ENCODE measurements at regions not wholly inside any gene's neighbourhood (a gene's known extent, or its start where the extent isn't known, plus 50 kb on each side); places are given as distances from the start of the nearest gene placed in this dataset.

- Mint-ChIP-seq H3K4me3 (no peak overlapping the region), H3K9me3 (ENCODE audit: insufficient read depth) (peaks cover 3% of the 10 kb centered on the region), H3K4me1 (no peaks in the 10 kb centered on the region), H3K27me3 (peaks cover 3% of the 10 kb centered on the region), H3K27ac (no peak overlapping the region)
- 55% methylated on average over 4 of the region's 4 CpGs for WGBS (ENCODE audit: insufficient coverage)
- Histone ChIP-seq H2AFZ (ENCODE audit: insufficient read depth, low read depth, low read length, poor library complexity, severe bottlenecking) (no peak overlapping the region), H3K9ac (ENCODE audit: low read length) (no peak overlapping the region), H3K4me2 (replicated peaks; ENCODE audit: low read depth, low read length, poor library complexity, severe bottlenecking) (no peak overlapping the region), H3K27ac (ENCODE audit: low read length in 2 of 2) (no peak overlapping the region), H3K79me2 (ENCODE audit: control insufficient read depth, insufficient read depth, low read length) (no peaks in the 10 kb centered on the region), H3K36me3 (replicated peaks in 1 of 2; ENCODE audit: control extremely low read depth in 1 of 2, control insufficient read depth in 1 of 2, extremely low read depth in 1 of 2, insufficient read depth in 2 of 2, low read length in 1 of 2) (no peaks in the 10 kb centered on the region), H3K9me3 (ENCODE audit: control extremely low read depth in 1 of 3, control insufficient read depth in 2 of 3, insufficient read depth in 1 of 3, low read length in 2 of 3) (peaks cover 0 to 5% (median 0%) of the 10 kb centered on the region in 3 donors), H3K4me3 (ENCODE audit: control extremely low read depth in 1 of 5, extremely low read depth in 1 of 5, insufficient read depth in 1 of 5, low read depth in 2 of 5, low read length in 4 of 5) (no peak overlapping the region), H4K20me1 (ENCODE audit: control insufficient read depth, insufficient read depth, low read length, poor library complexity, severe bottlenecking) (no peaks in the 10 kb centered on the region), H3K27me3 (replicated peaks in 1 of 4; ENCODE audit: control extremely low read depth in 1 of 4, control insufficient read depth in 3 of 4, insufficient read depth in 4 of 4, low read length in 3 of 4) (no peaks in the 10 kb centered on the region), H3K4me1 (ENCODE audit: control insufficient read depth in 2 of 2, insufficient read depth in 2 of 2, low read length in 2 of 2) (no peaks in the 10 kb centered on the region)
- ATAC-seq (ENCODE audit: low read depth), result no peak
- TF ChIP-seq EZH2 (IDR thresholded peaks at IDR 0.05; ENCODE audit: borderline replicate concordance, insufficient read depth, low read depth, low read length, poor library complexity, severe bottlenecking), result no peak
- TF ChIP-seq, protein P1, sequence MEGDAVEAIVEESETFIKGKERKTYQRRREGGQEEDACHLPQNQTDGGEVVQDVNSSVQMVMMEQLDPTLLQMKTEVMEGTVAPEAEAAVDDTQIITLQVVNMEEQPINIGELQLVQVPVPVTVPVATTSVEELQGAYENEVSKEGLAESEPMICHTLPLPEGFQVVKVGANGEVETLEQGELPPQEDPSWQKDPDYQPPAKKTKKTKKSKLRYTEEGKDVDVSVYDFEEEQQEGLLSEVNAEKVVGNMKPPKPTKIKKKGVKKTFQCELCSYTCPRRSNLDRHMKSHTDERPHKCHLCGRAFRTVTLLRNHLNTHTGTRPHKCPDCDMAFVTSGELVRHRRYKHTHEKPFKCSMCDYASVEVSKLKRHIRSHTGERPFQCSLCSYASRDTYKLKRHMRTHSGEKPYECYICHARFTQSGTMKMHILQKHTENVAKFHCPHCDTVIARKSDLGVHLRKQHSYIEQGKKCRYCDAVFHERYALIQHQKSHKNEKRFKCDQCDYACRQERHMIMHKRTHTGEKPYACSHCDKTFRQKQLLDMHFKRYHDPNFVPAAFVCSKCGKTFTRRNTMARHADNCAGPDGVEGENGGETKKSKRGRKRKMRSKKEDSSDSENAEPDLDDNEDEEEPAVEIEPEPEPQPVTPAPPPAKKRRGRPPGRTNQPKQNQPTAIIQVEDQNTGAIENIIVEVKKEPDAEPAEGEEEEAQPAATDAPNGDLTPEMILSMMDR (IDR thresholded peaks at IDR 0.05), result no peak
- ChIA-PET CTCF (no interaction called here), POLR2A (no interaction called here)
- intact Hi-C loops (cut with micrococcal nuclease), result no loop called here
- DNase-seq, result no peak
Observed at GRCh38 chr16:25546791-25547190, 145.0 kb upstream of the HS3ST4 start.

DNA sequence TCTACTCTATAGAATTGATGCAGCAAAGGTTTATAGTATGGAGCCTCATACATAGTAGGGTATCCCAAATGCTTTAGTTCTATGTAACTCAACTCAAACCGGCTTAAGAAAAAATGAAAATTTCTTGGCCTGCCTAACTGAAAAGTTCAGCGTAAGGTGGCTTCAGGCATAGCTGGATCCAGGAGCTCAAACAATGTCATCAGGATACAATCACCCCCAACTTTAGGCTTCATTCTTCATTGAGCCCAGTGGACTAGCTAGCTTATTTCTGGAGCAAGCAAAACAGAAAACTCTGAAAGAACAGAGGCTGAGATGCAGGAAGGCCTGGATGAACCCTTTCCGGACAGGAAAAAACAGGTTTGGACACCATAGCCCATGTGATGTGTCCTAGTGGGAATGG lies 147.5 kb upstream of the HS3ST4 start:
- no peaks in the 10 kb centered on the region for H3K4me1 ChIP-seq (ENCODE audit: control insufficient read depth in 2 of 2, insufficient read depth in 2 of 2, low read length in 2 of 2)
- no peak overlapping the region for H3K27ac ChIP-seq (ENCODE audit: low read length in 2 of 2)
- no peaks in the 10 kb centered on the region for H3K79me2 ChIP-seq (ENCODE audit: control insufficient read depth, insufficient read depth, low read length)
- ATAC-seq (ENCODE audit: low read depth) (no peak), DNase-seq (no peak)
- H2AFZ ChIP-seq (ENCODE audit: insufficient read depth, low read depth, low read length, poor library complexity, severe bottlenecking), result no peak overlapping the region
- 70% methylated on average over 3 of the region's 3 CpGs for WGBS (ENCODE audit: insufficient coverage)
- no peak for TF ChIP-seq EZH2 (IDR thresholded peaks at IDR 0.05; ENCODE audit: borderline replicate concordance, insufficient read depth, low read depth, low read length, poor library complexity, severe bottlenecking)
- TF ChIP-seq, protein P1 (IDR thresholded peaks at IDR 0.05), result no peak
- intact Hi-C loops (cut with micrococcal nuclease), result no loop called here
- H3K27me3 ChIP-seq (replicated peaks in 1 of 4; ENCODE audit: control extremely low read depth in 1 of 4, control insufficient read depth in 3 of 4, insufficient read depth in 4 of 4, low read length in 3 of 4), result no peaks in the 10 kb centered on the region
- H3K4me3 Mint-ChIP-seq, result no peak overlapping the region
- ChIA-PET CTCF (no interaction called here), POLR2A (no interaction called here)
- no peak overlapping the region for H3K4me2 ChIP-seq (replicated peaks; ENCODE audit: low read depth, low read length, poor library complexity, severe bottlenecking)
- no peak overlapping the region for H3K9ac ChIP-seq (ENCODE audit: low read length)
- peaks cover 0 to 6% (median 0%) of the 10 kb centered on the region in 3 donors for H3K9me3 ChIP-seq (ENCODE audit: control extremely low read depth in 1 of 3, control insufficient read depth in 2 of 3, insufficient read depth in 1 of 3, low read length in 2 of 3)
- no peak overlapping the region for H3K4me3 ChIP-seq (ENCODE audit: control extremely low read depth in 1 of 5, extremely low read depth in 1 of 5, insufficient read depth in 1 of 5, low read depth in 2 of 5, low read length in 4 of 5)
- H4K20me1 ChIP-seq (ENCODE audit: control insufficient read depth, insufficient read depth, low read length, poor library complexity, severe bottlenecking), result no peaks in the 10 kb centered on the region
- no peaks in the 10 kb centered on the region for H3K9me3 Mint-ChIP-seq (ENCODE audit: insufficient read depth)
- no peaks in the 10 kb centered on the region for H3K36me3 ChIP-seq (replicated peaks in 1 of 2; ENCODE audit: control extremely low read depth in 1 of 2, control insufficient read depth in 1 of 2, extremely low read depth in 1 of 2, insufficient read depth in 2 of 2, low read length in 1 of 2)
- H3K27ac Mint-ChIP-seq, result no peak overlapping the region
- no peaks in the 10 kb centered on the region for H3K4me1 Mint-ChIP-seq
- H3K27me3 Mint-ChIP-seq, result peaks cover 6% of the 10 kb centered on the region
